WTC11 (cell line): ENCODE measurements at regions not wholly inside any gene's neighbourhood (a gene's known extent, or its start where the extent isn't known, plus 50 kb on each side); places are given as distances from the start of the nearest gene placed in this dataset.

Experiments
- ATAC-seq: fragments of 200-7000 bp; cut with Tn5 transposase; 2 replicates; pipeline ENCODE4 v1.10.0; 2021; ENCODE audit warnings: mild to moderate bottlenecking, moderate library complexity
- CTCF ChIA-PET: fragments of 300-600 bp; sonication (Branson Sonifier 250); formaldehyde crosslinking; loops from one replicate; lab custom pipeline; 2021; ENCODE audit warnings: antibody characterized with exemption; lab: Charles Lee
- POLR2A ChIA-PET: fragments of 350-600 bp; sonication (Branson Sonifier 250); formaldehyde crosslinking; loops from one replicate; lab custom pipeline; 2021; ENCODE audit warnings: antibody characterized with exemption; lab: Charles Lee
- DNase-seq: peaks from one replicate; pipeline ENCODE4 v3.0.0; 2021; ENCODE audit warnings: low spot score
- H3K27ac Mint-ChIP-seq: 2 replicates; pipeline ENCODE4 v1.8.0; 2021; ENCODE audit warnings: mixed read lengths
- H3K27me3 Mint-ChIP-seq: 2 replicates; pipeline ENCODE4 v1.8.0; 2021; ENCODE audit warnings: low read depth, mild to moderate bottlenecking, moderate library complexity, mixed read lengths
- H3K36me3 Mint-ChIP-seq: 2 replicates; pipeline ENCODE4 v1.8.0; 2021; ENCODE audit warnings: mixed read lengths
- H3K4me1 Mint-ChIP-seq: 2 replicates; pipeline ENCODE4 v1.8.0; 2022; ENCODE audit warnings: mixed read lengths
- H3K4me3 Mint-ChIP-seq: 2 replicates; pipeline ENCODE4 v1.8.0; 2021; ENCODE audit warnings: mild to moderate bottlenecking, moderate library complexity, mixed read lengths
- H3K9me3 Mint-ChIP-seq: 2 replicates; pipeline ENCODE4 v1.8.0; 2021; ENCODE audit warnings: mixed read lengths
- AR ChIP-seq: fragments of 250-450 bp; sonication (Bioruptor Pico); IDR thresholded peaks from 2 replicates; pipeline ENCODE4 v1.9.0; 2021; ENCODE audit warnings: mild to moderate bottlenecking
- FOXK1 ChIP-seq: sonication (generic); formaldehyde crosslinking; IDR thresholded peaks from 2 replicates; pipeline ENCODE4 v1.8.0; 2022; ENCODE audit warnings: mild to moderate bottlenecking, moderate library complexity, missing genetic modification reagents
- FOXP1 ChIP-seq: sonication (generic); formaldehyde crosslinking; IDR thresholded peaks from 2 replicates; pipeline ENCODE4 v1.8.0; 2022; ENCODE audit warnings: missing genetic modification reagents, mild to moderate bottlenecking, moderate library complexity, borderline replicate concordance
- IRF2 ChIP-seq: sonication (generic); formaldehyde crosslinking; IDR thresholded peaks from 2 replicates; pipeline ENCODE4 v1.8.0; 2022; ENCODE audit warnings: low read depth, missing genetic modification reagents, borderline replicate concordance
- JUN ChIP-seq: sonication (generic); formaldehyde crosslinking; IDR thresholded peaks from 2 replicates; pipeline ENCODE4 v1.8.0; 2023; ENCODE audit warnings: mild to moderate bottlenecking, missing genetic modification reagents
- MAX ChIP-seq: sonication (generic); formaldehyde crosslinking; IDR thresholded peaks from 2 replicates; pipeline ENCODE4 v1.8.0; 2022; ENCODE audit warnings: mild to moderate bottlenecking, missing genetic modification reagents
- NFE2L1 ChIP-seq: sonication (generic); formaldehyde crosslinking; IDR thresholded peaks from 2 replicates; pipeline ENCODE4 v1.8.1; 2023; ENCODE audit warnings: missing genetic modification reagents
- NFYB ChIP-seq: sonication (generic); formaldehyde crosslinking; conservative IDR thresholded peaks from 2 replicates; pipeline ENCODE4 v1.8.0; 2022; ENCODE audit warnings: low read depth, missing genetic modification reagents
- NR1H2 ChIP-seq: sonication (generic); formaldehyde crosslinking; IDR thresholded peaks from 2 replicates; pipeline ENCODE4 v1.9.0; 2021; ENCODE audit warnings: mild to moderate bottlenecking, moderate library complexity, missing genetic modification reagents
- OVOL2 ChIP-seq: fragments of 250-450 bp; sonication (Bioruptor Pico); IDR thresholded peaks from 2 replicates; pipeline ENCODE4 v1.9.0; 2021; ENCODE audit warnings: mild to moderate bottlenecking, borderline replicate concordance
- SMAD3 ChIP-seq: sonication (generic); formaldehyde crosslinking; IDR thresholded peaks from 2 replicates; pipeline ENCODE4 v1.8.0; 2022; ENCODE audit warnings: missing genetic modification reagents, mild to moderate bottlenecking, borderline replicate concordance
- ZBTB21 ChIP-seq: sonication (generic); formaldehyde crosslinking; IDR thresholded peaks from 2 replicates; pipeline ENCODE4 v1.8.1; 2023; ENCODE audit warnings: mild to moderate bottlenecking, missing genetic modification reagents, borderline replicate concordance
- ZNF138 ChIP-seq: sonication (generic); formaldehyde crosslinking; conservative IDR thresholded peaks from 2 replicates; pipeline ENCODE4 v1.8.1; 2022; ENCODE audit warnings: mild to moderate bottlenecking, moderate library complexity, missing genetic modification reagents
- ZNF317 ChIP-seq: sonication (generic); formaldehyde crosslinking; IDR thresholded peaks from 2 replicates; pipeline ENCODE4 v1.8.1; 2023; ENCODE audit warnings: low read depth, mild to moderate bottlenecking, moderate library complexity, missing genetic modification reagents, borderline replicate concordance
- ZNF416 ChIP-seq: fragments of 250-450 bp; sonication (Bioruptor Pico); IDR thresholded peaks from 2 replicates; pipeline ENCODE4 v1.9.0; 2021; ENCODE audit warnings: mild to moderate bottlenecking, inconsistent platforms
- ZNF671 ChIP-seq: fragments of 250-450 bp; sonication (Bioruptor Pico); IDR thresholded peaks from 2 replicates; pipeline ENCODE4 v1.8.0; 2021; ENCODE audit warnings: mild to moderate bottlenecking
- TF ChIP-seq, protein P1 (sequence below): fragments of 250-450 bp; sonication (Bioruptor Pico); conservative IDR thresholded peaks from 2 replicates; pipeline ENCODE4 v1.9.0; 2021; ENCODE audit warnings: mild to moderate bottlenecking
- TF ChIP-seq, protein P2 (sequence below): sonication (generic); formaldehyde crosslinking; conservative IDR thresholded peaks from 2 replicates; pipeline ENCODE4 v1.8.1; 2022; ENCODE audit warnings: mild to moderate bottlenecking, missing genetic modification reagents
- TF ChIP-seq, protein P3 (sequence below): sonication (generic); formaldehyde crosslinking; IDR thresholded peaks from 2 replicates; pipeline ENCODE4 v1.8.1; 2022; ENCODE audit warnings: missing genetic modification reagents, borderline replicate concordance
- TF ChIP-seq, protein P4 (sequence below): sonication (generic); formaldehyde crosslinking; IDR thresholded peaks from 2 replicates; pipeline ENCODE4 v1.8.0; 2023; ENCODE audit warnings: missing genetic modification reagents, mild to moderate bottlenecking, borderline replicate concordance
- TF ChIP-seq, protein P5 (sequence below): fragments of 200-600 bp; IDR thresholded peaks from 2 replicates; pipeline ENCODE4 v1.8.0; 2022; ENCODE audit warnings: antibody characterized with exemption

GRCh38 chr22:42324566-42324965, 54.1 kb upstream of the TCF20 start (continued):
- TF ChIP-seq, protein P1, sequence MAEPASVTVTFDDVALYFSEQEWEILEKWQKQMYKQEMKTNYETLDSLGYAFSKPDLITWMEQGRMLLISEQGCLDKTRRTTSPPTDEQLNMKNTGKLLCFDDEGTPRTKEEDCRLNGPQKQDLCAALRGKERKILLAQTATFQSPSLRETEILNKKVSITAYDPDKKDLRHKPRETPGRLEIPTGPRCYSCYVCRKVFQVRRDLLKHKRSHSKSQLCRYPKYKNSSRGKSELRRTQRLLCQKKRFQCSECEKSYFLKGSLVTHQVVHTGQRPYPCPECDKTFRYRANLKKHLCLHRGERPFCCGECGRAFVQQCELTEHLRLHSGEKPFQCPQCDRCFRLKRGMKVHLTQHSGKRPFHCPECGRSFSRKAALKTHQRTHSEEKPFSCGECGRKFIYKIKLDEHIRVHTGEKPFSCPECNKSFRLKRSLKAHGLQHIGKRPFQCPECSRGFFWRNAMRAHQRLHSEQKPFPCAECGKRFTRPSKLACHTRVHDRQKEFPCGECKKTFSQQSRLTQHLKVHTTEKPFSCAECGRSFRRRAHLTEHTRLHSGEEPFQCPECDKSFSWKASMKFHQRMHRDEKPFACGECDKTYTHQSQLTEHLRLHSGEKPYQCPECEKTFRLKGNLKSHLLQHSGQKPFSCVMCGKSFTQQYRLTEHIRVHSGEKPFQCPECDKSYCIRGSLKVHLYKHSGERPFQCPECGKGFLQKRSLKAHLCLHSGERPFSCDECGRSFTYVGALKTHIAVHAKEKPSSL = no peak
- TF ChIP-seq, protein P2, sequence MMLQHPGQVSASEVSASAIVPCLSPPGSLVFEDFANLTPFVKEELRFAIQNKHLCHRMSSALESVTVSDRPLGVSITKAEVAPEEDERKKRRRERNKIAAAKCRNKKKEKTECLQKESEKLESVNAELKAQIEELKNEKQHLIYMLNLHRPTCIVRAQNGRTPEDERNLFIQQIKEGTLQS (CRISPR knock-in tag) = no peak
- TF ChIP-seq IRF2 (CRISPR knock-in tag) = no peak

- POLR2A ChIA-PET = no interaction called here
- CTCF ChIA-PET = no interaction called here
- TF ChIP-seq NFE2L1 (no peak), NR1H2 (no peak)
- no peaks in the 10 kb centered on the region; the same call in 1 of the 2 replicates for H3K27me3 Mint-ChIP-seq
- no peak for ATAC-seq
- peaks cover 31% of the 10 kb centered on the region for H3K4me1 Mint-ChIP-seq
- no peak overlapping the region for H3K27ac Mint-ChIP-seq
- H3K36me3 Mint-ChIP-seq = peaks cover 9% of the 10 kb centered on the region
- no peak overlapping the region for H3K4me3 Mint-ChIP-seq
- H3K9me3 Mint-ChIP-seq = peaks cover 10% of the 10 kb centered on the region
- no peak for DNase-seq
These were observed 53.5 kb upstream of the TCF20 start for GRCh38 chr22:42323971-42324370.

- H3K9me3 Mint-ChIP-seq = peaks cover 10% of the 10 kb centered on the region
- CTCF ChIA-PET = no interaction called here
- no peak overlapping the region for H3K4me3 Mint-ChIP-seq
- H3K4me1 Mint-ChIP-seq = peaks cover 36% of the 10 kb centered on the region
- no peaks in the 10 kb centered on the region; the same call in 1 of the 2 replicates for H3K27me3 Mint-ChIP-seq
- ATAC-seq (no peak), DNase-seq (no peak)
- peak overlapping the region; percentile 42; the same call in 1 of the 2 replicates for H3K27ac Mint-ChIP-seq
- POLR2A ChIA-PET = no interaction called here
- H3K36me3 Mint-ChIP-seq = peaks cover 9% of the 10 kb centered on the region
- TF ChIP-seq, protein P3, sequence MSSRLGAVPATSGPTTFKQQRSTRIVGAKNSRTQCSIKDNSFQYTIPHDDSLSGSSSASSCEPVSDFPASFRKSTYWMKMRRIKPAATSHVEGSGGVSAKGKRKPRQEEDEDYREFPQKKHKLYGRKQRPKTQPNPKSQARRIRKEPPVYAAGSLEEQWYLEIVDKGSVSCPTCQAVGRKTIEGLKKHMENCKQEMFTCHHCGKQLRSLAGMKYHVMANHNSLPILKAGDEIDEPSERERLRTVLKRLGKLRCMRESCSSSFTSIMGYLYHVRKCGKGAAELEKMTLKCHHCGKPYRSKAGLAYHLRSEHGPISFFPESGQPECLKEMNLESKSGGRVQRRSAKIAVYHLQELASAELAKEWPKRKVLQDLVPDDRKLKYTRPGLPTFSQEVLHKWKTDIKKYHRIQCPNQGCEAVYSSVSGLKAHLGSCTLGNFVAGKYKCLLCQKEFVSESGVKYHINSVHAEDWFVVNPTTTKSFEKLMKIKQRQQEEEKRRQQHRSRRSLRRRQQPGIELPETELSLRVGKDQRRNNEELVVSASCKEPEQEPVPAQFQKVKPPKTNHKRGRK (CRISPR knock-in tag) = no peak
- TF ChIP-seq FOXP1 (CRISPR knock-in tag) = no peak
- TF ChIP-seq ZNF317 (CRISPR knock-in tag) = no peak
- no peak for TF ChIP-seq NFYB (CRISPR knock-in tag)
- TF ChIP-seq ZBTB21 (CRISPR knock-in tag) = no peak
- TF ChIP-seq, protein P4, sequence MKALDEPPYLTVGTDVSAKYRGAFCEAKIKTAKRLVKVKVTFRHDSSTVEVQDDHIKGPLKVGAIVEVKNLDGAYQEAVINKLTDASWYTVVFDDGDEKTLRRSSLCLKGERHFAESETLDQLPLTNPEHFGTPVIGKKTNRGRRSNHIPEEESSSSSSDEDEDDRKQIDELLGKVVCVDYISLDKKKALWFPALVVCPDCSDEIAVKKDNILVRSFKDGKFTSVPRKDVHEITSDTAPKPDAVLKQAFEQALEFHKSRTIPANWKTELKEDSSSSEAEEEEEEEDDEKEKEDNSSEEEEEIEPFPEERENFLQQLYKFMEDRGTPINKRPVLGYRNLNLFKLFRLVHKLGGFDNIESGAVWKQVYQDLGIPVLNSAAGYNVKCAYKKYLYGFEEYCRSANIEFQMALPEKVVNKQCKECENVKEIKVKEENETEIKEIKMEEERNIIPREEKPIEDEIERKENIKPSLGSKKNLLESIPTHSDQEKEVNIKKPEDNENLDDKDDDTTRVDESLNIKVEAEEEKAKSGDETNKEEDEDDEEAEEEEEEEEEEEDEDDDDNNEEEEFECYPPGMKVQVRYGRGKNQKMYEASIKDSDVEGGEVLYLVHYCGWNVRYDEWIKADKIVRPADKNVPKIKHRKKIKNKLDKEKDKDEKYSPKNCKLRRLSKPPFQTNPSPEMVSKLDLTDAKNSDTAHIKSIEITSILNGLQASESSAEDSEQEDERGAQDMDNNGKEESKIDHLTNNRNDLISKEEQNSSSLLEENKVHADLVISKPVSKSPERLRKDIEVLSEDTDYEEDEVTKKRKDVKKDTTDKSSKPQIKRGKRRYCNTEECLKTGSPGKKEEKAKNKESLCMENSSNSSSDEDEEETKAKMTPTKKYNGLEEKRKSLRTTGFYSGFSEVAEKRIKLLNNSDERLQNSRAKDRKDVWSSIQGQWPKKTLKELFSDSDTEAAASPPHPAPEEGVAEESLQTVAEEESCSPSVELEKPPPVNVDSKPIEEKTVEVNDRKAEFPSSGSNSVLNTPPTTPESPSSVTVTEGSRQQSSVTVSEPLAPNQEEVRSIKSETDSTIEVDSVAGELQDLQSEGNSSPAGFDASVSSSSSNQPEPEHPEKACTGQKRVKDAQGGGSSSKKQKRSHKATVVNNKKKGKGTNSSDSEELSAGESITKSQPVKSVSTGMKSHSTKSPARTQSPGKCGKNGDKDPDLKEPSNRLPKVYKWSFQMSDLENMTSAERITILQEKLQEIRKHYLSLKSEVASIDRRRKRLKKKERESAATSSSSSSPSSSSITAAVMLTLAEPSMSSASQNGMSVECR (CRISPR knock-in tag) = no peak
- TF ChIP-seq AR (CRISPR knock-in tag) = no peak
- TF ChIP-seq FOXK1 = no peak
- no peak for TF ChIP-seq MAX (CRISPR knock-in tag)
- TF ChIP-seq, protein P5, sequence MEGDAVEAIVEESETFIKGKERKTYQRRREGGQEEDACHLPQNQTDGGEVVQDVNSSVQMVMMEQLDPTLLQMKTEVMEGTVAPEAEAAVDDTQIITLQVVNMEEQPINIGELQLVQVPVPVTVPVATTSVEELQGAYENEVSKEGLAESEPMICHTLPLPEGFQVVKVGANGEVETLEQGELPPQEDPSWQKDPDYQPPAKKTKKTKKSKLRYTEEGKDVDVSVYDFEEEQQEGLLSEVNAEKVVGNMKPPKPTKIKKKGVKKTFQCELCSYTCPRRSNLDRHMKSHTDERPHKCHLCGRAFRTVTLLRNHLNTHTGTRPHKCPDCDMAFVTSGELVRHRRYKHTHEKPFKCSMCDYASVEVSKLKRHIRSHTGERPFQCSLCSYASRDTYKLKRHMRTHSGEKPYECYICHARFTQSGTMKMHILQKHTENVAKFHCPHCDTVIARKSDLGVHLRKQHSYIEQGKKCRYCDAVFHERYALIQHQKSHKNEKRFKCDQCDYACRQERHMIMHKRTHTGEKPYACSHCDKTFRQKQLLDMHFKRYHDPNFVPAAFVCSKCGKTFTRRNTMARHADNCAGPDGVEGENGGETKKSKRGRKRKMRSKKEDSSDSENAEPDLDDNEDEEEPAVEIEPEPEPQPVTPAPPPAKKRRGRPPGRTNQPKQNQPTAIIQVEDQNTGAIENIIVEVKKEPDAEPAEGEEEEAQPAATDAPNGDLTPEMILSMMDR = no peak
- TF ChIP-seq ZNF671 (CRISPR knock-in tag) = no peak
- no peak for TF ChIP-seq OVOL2 (CRISPR knock-in tag)
- no peak for TF ChIP-seq JUN (CRISPR knock-in tag)
- no peak for TF ChIP-seq SMAD3 (CRISPR knock-in tag)
- TF ChIP-seq ZNF138 (CRISPR knock-in tag) = no peak
- no peak for TF ChIP-seq ZNF416 (CRISPR knock-in tag)
These were observed 52.1 kb upstream of the TCF20 start for GRCh38 chr22:42322562-42322926.
